CD4-positive, alpha-beta T cell treated with Interleukin-4 for 4 hours (primary cell): ENCODE measurements at regions not wholly inside any gene's neighbourhood (a gene's known extent, or its start where the extent isn't known, plus 50 kb on each side); places are given as distances from the start of the nearest gene placed in this dataset.
"Not testable (repeated sequence)": the region's sequence is repeated elsewhere in the genome, so short reads cannot be mapped to it uniquely, and the experiment has no call there.

Source experiments
- DNase-seq: peaks from one replicate; pipeline ENCODE4 v3.0.0-alpha.2; 2020

DNA sequence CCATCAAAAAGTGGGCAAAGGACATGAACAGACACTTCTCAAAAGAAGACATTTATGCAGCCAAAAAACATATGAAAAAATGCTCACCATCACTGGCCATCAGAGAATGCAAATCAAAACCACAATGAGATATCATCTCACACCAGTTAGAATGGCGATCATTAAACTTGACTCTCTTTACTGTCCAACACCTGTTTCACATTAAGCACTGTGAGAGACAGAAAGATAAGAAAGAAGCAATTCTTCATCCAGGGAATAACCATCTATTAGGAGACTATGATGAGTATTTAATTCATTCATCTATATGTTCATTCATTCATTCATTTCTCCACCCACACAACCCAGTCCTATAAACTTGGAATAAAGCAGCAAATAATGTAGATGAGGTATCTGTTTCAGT is 334.3 kb downstream of the C12orf75 start:
- DNase-seq, result not testable (repeated sequence)

GRCh38 chr12:105665366-105665765 is 334.9 kb downstream of the C12orf75 start:
- no peak for DNase-seq

DNA sequence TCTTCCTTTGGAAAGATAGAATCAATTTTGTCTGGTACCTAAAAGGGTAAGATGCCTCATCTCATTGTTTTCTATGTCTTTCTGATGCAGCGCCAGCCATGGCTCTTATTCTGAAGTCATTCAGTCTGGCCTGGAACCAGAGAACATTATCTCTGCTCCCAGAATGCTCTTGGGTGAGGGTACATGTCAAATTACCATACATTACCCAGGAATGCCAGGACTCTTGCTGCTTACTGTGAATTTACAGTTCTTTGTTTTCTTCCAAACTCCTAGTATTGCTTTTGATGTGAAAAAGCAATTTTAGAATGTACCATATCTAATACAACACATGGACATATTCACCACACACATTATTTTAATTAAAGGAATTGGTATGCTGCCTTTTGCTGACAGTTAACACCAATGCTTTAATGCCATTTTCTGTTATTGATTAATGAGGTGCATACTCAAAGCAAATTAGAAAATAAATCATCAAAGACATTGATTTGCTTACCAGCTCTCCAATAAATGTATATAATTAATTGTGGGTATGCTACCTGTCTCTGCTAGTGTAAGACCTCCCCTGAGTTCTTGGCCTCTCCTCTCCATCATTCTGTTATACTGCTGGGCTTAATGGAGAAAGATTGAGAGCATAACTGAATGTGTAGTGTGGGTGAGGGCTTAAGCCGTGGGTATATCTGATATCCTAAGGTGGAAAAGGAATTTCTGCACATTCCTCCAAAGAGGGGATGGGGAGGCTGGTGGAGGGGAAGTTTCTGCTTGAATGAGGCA is 337.7 kb downstream of the C12orf75 start:
- no peak for DNase-seq

GRCh38 chr12:105670672-105671071 is 340.2 kb downstream of the C12orf75 start:
- no peak for DNase-seq

GRCh38 chr12:105671720-105672119 is 341.2 kb downstream of the C12orf75 start:
- DNase-seq, result no peak

GRCh38 chr12:105672121-105672975 is 341.9 kb downstream of the C12orf75 start:
- no peak for DNase-seq

DNA sequence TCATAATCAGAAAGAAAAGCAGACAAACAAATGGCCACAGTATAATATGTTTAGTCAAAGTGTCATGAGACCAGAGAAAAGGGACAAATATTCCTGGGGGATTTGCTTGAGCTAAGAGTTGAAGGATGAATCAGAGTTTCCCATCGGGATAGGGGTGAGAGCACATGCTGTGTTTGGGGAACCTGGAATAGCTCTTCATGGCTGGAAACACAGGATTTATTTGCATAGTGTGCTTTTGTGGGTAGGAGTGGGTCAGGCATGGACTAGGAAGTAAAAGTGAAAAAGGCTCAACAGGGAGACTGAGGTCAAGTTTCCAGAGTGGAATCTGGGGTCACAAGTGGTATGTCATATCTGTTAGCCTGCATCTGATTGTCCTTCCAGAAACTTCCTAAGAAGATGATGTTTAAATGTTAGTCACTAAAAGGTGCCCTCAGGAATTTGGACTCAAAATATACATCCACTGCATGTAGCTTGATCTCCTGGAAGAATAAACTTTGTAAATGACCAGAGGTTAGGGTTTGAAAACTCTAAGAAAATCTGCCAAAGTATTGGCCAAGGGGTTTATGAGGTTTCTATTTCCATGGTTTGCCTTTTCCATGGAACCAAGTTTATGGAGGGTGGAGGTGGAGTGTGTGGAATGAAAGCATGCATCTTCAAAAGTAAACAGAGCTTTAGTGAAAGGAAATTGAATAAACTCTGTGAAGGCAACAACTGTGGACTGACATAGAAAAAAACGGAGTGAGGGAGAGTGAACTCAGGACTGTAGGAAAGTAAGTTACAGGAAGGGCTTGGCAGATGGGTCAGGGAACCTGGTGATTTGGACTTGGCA is 344.6 kb downstream of the C12orf75 start:
- DNase-seq, result no peak

GRCh38 chr12:105676694-105677093 is 346.2 kb downstream of the C12orf75 start:
- DNase-seq, result no peak

DNA sequence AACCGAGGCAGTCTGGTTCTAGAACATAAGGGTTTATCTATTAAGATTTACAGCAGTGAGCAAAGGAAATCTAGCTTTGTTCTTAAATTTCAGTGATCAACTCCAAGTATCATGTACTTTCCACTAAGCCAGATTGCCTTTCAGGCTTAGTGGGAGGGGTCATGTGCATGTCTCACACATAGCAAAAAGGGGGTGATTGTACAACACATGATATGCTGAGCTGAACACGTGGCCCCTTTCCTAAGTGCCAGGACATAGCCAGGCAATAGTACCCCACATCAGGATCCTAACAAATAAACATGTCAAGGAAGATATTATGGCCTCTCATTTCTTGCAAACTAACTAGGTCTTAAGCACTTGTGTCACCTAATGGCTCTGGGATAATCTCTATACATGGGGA is 347.2 kb downstream of the C12orf75 start:
- no peak for DNase-seq

- no peak for DNase-seq
Measured at GRCh38 chr12:105679982-105680381, 349.5 kb downstream of the C12orf75 start.

- no peak for DNase-seq
Measured at GRCh38 chr12:105681341-105681740, 350.9 kb downstream of the C12orf75 start.

DNA sequence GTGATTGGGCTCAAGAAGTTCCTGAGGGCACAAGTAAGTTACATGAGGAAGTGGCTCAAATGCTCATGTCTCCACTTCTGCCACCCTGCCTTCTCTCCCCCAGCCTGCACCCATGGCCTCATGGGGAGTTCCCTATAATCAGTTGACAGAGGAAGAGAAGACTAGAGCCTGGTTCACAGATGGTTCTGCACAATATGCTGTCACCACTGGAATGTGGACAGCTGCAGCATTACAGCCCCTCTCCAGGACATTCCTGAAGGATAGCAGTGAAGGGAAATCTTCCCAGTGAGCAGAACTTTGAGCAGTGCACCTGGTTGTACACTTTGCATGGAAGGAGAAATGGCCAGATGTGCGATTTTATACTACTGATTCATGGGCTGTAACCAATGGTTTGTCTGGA is 352.3 kb downstream of the C12orf75 start:
- not testable (repeated sequence) for DNase-seq

DNA sequence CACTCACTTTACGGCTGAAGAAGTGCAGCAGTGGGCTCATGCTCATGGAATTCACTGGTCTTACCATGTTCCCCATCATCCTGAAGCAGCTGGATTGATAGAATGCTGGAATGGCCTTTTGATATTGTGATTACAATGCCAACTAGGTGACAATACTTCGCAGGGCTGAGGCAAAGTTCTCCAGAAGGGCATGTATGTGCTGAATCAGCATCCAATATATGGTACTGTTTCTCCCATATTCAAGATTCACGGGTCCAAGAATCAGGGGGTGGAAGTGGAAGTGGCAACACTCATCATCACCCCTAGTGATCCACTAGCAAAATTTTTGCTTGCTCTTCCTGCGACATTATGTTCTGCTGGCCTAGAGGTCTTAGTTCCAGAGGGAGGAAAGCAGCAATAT is 353.3 kb downstream of the C12orf75 start:
- DNase-seq, result not testable (repeated sequence)

- DNase-seq, result no peak
Measured at GRCh38 chr12:105698075-105698474, 367.6 kb downstream of the C12orf75 start.

DNA sequence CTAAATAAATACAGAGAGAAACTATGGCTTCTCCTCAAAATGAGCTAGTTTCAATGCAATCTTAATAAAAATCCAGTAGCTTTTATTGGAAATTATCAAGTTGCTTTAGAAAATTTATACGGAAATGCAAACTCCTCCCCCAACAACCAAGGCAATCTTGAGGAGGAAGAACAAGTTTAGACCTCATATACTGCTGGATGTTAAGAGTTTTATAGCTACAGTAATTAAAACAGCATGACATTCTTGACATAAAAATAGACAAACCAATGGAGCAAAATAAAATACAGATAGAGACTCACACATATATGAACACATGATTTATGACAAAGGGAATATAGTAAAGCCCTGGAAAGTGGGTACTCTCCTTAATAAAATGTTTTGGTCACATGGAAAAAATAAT is 368.7 kb downstream of the C12orf75 start:
- DNase-seq, result no peak

GRCh38 chr12:105704787-105705186 is 374.3 kb downstream of the C12orf75 start:
- no peak for DNase-seq

DNA sequence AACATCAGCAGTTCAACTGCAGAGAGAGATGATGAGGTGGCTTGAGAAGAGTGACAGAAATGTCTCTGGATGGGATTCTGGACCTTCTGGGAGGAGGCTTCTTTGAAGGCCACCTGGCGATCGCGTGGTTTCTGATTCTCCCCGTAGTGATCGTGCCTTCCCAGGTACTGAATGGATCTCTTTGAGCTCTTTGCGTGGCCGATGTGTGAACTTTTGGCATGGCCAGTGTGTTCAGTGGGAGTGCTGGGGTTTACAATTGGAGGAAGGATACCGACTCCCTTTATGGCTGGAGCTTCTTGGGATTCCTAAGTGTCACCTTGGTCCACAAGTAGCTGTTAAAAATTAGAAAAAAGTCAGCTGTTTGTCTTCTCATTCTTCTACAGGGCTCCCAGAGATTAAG is 374.7 kb downstream of the C12orf75 start:
- no peak for DNase-seq

GRCh38 chr12:105705765-105706164 is 375.3 kb downstream of the C12orf75 start:
- no peak for DNase-seq

DNA sequence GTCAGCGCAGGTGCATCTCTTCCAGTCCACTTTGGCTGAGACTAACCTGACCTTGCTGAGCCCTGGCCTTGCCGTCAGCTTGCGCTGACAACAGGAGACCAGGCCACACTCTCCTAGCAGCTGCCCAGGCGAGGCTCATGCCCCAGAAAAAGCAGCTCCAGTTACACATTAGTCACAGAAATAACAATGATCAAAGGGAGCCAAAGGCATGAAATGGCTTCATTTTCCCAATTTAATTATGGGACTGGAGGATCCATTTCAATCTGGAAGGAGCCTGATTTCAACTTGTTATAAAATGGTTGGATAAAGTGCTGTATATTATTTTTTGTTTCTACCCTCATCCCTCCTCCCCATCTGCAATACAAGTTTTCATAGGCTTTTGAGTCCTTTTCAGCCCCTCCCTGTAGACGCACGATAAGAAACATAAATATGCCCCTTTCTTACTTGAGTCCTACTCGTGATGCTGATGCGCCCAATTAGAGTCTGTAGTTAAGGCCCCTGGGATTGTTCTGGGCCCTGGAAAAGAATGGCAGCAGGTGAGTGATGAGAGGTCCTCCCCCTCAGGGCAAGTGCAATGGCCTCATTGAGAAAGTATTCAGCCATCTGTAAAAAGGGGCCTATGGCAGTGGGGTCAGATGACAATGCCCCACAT is 376.0 kb downstream of the C12orf75 start:
- no peak for DNase-seq

DNA sequence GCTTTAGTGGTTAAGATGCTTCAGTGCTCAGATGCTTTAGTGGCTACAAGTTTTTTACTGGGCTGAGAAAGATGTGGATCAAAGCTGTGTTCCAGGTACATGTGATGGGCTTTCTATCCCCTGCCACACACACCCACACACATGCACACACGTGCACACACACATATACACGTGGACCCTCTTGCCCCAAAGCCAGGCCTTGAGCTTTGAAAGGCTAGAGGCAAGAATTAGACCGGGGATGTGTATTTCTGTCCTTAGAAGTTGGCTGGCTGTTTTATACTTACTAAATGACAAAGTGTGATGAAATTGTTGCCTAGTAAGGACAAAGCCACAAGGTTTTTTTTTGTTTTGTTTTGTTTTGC is 376.5 kb downstream of the C12orf75 start:
- no peak for DNase-seq

- no peak for DNase-seq
Measured at GRCh38 chr12:105713606-105714305, 383.3 kb downstream of the C12orf75 start.

DNA sequence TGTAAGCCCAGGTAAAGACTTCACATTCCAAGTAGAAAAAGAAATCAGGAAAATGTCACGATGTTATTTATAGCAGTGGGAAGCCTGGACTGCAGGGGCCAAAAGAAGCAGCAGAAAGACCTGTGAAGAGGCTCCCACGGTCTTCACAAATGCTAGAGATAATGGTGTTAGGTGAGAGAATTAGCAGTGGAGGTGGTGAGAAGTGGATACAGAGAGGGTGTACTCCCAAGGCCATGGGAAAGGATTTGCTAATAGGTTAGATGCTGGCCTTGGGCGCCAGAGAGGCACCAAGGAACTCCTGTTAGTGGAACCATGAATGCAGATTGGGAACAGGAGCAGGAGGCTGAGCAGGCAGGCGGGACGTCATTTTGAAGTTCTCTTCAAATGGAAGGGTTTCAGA is 386.1 kb downstream of the C12orf75 start:
- no peak for DNase-seq
